GM06990 (cell line): ENCODE measurements at regions not wholly inside any gene's neighbourhood (a gene's known extent, or its start where the extent isn't known, plus 50 kb on each side); places are given as distances from the start of the nearest gene placed in this dataset.

Source experiments
- DNase-seq: peaks from one replicate; pipeline ENCODE4 v3.0.0-alpha.2; 2011; ENCODE audit not compliant: insufficient read length; ENCODE audit errors: extremely low read depth
- H3K27me3 ChIP-seq: replicated peaks from 2 replicates; pipeline ENCODE4 v1.6.0; 2011; ENCODE audit warnings: low read length; ENCODE audit not compliant: control insufficient read depth, insufficient read depth
- H3K36me3 ChIP-seq: 2 replicates; pipeline ENCODE4 v1.5.1; 2011; ENCODE audit warnings: low read length; ENCODE audit not compliant: control insufficient read depth, insufficient read depth
- H3K4me3 ChIP-seq: replicated peaks from 2 replicates; pipeline ENCODE4 v1.5.1; 2011; ENCODE audit warnings: low read depth, mild to moderate bottlenecking, control low read depth, low read length
- TF ChIP-seq, protein P1 (sequence below): IDR thresholded peaks from 2 replicates; pipeline ENCODE4 v1.5.1; 2011; ENCODE audit warnings: low read length, control low read depth, mild to moderate bottlenecking, inconsistent platforms; ENCODE audit not compliant: insufficient read depth, poor library complexity, severe bottlenecking

GRCh38 chr10:10828623-10829022 is 189.0 kb upstream of the CELF2 start:
- no peaks in the 10 kb centered on the region for H3K27me3 ChIP-seq
- H3K4me3 ChIP-seq = no peak overlapping the region
- H3K36me3 ChIP-seq = no peaks in the 10 kb centered on the region
- DNase-seq = no peak
- TF ChIP-seq, protein P1, sequence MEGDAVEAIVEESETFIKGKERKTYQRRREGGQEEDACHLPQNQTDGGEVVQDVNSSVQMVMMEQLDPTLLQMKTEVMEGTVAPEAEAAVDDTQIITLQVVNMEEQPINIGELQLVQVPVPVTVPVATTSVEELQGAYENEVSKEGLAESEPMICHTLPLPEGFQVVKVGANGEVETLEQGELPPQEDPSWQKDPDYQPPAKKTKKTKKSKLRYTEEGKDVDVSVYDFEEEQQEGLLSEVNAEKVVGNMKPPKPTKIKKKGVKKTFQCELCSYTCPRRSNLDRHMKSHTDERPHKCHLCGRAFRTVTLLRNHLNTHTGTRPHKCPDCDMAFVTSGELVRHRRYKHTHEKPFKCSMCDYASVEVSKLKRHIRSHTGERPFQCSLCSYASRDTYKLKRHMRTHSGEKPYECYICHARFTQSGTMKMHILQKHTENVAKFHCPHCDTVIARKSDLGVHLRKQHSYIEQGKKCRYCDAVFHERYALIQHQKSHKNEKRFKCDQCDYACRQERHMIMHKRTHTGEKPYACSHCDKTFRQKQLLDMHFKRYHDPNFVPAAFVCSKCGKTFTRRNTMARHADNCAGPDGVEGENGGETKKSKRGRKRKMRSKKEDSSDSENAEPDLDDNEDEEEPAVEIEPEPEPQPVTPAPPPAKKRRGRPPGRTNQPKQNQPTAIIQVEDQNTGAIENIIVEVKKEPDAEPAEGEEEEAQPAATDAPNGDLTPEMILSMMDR = no peak

GRCh38 chr10:10829576-10829975 is 188.1 kb upstream of the CELF2 start:
- no peak for DNase-seq
- H3K27me3 ChIP-seq = no peaks in the 10 kb centered on the region
- no peak overlapping the region for H3K4me3 ChIP-seq
- H3K36me3 ChIP-seq = no peaks in the 10 kb centered on the region
- TF ChIP-seq, protein P1 = no peak

DNA sequence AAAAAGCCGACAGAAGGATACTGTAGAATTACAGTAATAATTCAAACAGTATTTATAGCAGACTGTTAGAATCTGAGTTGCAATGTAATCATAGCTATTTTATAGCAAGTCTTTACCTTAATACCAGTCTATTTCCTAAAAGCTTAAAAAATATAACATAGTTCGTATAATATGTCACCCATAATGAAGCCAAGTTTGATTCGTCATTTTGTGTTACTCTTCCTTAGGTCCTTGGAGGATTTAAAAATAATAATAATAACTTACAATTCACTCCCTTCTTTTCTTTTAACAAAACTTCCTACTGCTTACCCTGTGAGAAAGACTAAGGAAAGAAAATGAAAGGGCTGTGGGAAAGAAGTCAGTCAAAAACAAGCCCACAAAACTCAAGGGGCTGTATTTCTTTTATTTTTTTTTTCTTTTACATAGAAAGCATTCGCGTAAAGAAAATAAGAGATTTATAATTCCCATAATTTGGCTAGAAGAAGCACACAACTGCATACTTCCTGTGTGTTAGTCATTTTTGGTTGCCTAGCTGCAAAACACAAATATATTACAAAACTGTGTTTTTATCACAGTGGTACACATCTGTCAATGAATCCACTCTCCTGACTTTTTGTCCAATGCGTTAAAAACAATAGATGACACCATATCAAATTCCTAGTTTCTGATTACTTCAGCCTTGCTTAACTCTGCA is 187.2 kb upstream of the CELF2 start:
- no peak for DNase-seq
- TF ChIP-seq, protein P1 = no peak
- Histone ChIP-seq H3K36me3 (no peaks in the 10 kb centered on the region), H3K27me3 (no peaks in the 10 kb centered on the region), H3K4me3 (no peak overlapping the region)

GRCh38 chr10:10831085-10831484 is 186.6 kb upstream of the CELF2 start:
- Histone ChIP-seq H3K36me3 (no peaks in the 10 kb centered on the region), H3K27me3 (no peaks in the 10 kb centered on the region), H3K4me3 (no peak overlapping the region)
- no peak for DNase-seq
- TF ChIP-seq, protein P1 = no peak

GRCh38 chr10:10833955-10834354 is 183.7 kb upstream of the CELF2 start:
- no peak for DNase-seq
- Histone ChIP-seq H3K27me3 (no peaks in the 10 kb centered on the region), H3K36me3 (no peaks in the 10 kb centered on the region), H3K4me3 (no peak overlapping the region)
- TF ChIP-seq, protein P1 = no peak

DNA sequence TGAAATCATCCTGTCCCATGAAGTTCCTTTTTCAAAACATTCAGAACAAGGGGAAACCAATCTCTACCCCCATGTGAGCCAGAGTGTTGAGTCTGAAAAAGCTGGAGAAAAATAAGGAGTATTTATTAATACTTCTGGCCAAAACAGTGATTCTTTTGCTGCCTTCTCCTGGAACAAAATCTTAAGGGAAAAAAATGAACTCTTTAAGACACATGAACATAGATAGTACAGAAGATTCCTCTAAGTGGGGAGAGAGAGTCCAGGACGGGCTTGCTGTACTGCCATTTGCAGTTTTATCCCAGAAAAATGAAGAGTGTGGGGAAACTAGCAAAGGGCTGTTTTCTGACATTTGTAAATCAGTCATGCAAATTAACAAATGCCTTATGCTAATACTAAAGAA is 173.4 kb upstream of the CELF2 start:
- no peaks in the 10 kb centered on the region for H3K27me3 ChIP-seq
- TF ChIP-seq, protein P1 = no peak
- no peaks in the 10 kb centered on the region for H3K36me3 ChIP-seq

More for the DNA sequence above, 173.4 kb upstream of the CELF2 start:
- no peak for DNase-seq
- H3K4me3 ChIP-seq = no peak overlapping the region
